Omental fat pad (tissue), 3 donors: ENCODE measurements at regions not wholly inside any gene's neighbourhood (a gene's known extent, or its start where the extent isn't known, plus 50 kb on each side); places are given as distances from the start of the nearest gene placed in this dataset.

Source experiments
- ATAC-seq: fragments of 150-250 bp; one replicate; pipeline ENCODE4 v1.9.1; 2016; ENCODE audit warnings: mild to moderate bottlenecking, moderate library complexity; ENCODE audit not compliant: low FRiP score
- DNase-seq: peaks from one replicate; pipeline ENCODE4 v3.0.0-alpha.2; 2019; ENCODE audit warnings: low spot score
- TF ChIP-seq, protein P1 (sequence below), 3 donors: fragments of 450-650 bp; IDR thresholded peaks; one replicate each; pipeline ENCODE4 v1.5.1; 2016 to 2017; ENCODE audit warnings: antibody characterized with exemption in 3 of 3, mild to moderate bottlenecking in 3 of 3, moderate library complexity in 2 of 3

DNA sequence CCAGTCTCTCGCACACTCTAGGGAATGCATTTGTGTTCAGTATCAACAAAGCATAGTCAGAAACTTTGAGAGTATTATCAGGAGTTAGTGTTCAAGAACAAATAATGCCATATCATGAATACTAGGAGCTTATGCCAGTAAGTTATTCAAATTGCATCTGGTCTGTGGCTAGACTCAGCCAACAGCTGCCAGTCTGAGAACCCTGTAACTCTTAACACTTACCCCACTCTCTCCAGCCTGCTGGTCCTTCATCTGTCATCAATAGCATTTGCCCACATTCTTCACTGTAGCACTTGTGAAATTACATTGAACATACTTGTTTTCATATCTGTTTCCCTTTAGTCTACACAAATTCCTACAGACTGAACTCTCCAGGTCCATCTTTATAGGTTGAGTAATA is 1157.5 kb upstream of the RAG2 start:
- DNase-seq = no peak
- TF ChIP-seq, protein P1, sequence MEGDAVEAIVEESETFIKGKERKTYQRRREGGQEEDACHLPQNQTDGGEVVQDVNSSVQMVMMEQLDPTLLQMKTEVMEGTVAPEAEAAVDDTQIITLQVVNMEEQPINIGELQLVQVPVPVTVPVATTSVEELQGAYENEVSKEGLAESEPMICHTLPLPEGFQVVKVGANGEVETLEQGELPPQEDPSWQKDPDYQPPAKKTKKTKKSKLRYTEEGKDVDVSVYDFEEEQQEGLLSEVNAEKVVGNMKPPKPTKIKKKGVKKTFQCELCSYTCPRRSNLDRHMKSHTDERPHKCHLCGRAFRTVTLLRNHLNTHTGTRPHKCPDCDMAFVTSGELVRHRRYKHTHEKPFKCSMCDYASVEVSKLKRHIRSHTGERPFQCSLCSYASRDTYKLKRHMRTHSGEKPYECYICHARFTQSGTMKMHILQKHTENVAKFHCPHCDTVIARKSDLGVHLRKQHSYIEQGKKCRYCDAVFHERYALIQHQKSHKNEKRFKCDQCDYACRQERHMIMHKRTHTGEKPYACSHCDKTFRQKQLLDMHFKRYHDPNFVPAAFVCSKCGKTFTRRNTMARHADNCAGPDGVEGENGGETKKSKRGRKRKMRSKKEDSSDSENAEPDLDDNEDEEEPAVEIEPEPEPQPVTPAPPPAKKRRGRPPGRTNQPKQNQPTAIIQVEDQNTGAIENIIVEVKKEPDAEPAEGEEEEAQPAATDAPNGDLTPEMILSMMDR (IDR thresholded peaks at IDR 0.05) = no peak
- no peak for ATAC-seq

DNA sequence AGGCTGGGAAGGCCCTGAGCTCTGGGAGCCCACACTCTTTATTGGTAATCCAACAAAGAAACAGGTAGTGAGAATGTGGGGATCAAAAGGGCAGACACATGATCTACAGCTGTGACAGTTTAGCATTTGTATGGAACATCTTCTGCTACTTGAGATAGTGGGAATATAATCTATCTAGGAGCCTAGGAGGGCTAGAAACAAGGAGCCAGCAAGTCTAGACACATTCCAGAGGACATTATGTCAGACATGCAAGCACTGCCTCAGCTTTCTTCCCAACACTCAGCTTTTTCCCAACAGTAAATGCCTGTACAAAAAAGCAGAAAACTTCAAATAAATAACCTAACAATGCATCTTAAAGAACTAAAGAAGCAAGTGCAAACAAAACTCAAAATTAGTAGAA is 1150.6 kb upstream of the RAG2 start:
- DNase-seq (no peak), ATAC-seq (no peak)
- TF ChIP-seq, protein P1 (IDR thresholded peaks at IDR 0.05) = no peak

DNA sequence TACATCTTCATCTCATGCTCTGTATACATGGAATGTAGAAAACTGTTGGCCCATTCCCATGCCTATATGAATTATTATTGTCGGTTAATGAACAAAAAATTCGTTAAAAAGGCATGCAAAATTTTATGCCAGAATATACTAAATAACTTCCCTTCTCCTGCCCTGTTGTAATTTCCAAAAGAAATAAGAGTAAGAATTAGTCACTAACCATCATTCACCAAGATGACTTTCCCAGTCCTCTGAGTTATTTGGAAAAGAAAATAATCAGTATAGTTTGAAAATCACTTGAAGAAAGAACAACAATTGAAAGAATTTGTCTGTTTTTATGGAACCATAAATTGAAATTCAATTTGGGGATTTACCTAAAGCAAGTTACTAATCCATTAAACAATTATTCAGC is 1149.1 kb upstream of the RAG2 start:
- ATAC-seq (no peak), DNase-seq (no peak)
- TF ChIP-seq, protein P1 (IDR thresholded peaks at IDR 0.05) = no peak

DNA sequence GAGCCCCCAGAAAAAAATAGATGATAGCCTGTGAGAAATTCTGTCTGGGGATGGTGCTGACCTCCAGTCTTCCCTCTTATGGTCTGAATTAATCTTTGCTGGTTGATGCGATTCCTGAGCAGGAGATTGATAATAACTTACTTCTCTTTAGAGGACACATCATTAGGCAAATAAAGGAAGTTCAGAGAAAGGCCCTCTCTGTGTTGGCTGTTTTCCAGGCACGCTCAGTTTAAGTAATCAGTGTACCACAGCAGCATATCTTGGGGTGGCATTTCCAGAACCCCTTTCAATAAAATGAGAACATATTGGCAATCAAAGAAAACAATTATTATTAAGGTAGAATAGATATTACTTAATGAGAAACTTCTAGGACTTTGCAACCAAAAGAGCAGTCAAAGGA is 1129.3 kb upstream of the RAG2 start:
- ATAC-seq (no peak), DNase-seq (no peak)
- TF ChIP-seq, protein P1 (IDR thresholded peaks at IDR 0.05) = no peak

DNA sequence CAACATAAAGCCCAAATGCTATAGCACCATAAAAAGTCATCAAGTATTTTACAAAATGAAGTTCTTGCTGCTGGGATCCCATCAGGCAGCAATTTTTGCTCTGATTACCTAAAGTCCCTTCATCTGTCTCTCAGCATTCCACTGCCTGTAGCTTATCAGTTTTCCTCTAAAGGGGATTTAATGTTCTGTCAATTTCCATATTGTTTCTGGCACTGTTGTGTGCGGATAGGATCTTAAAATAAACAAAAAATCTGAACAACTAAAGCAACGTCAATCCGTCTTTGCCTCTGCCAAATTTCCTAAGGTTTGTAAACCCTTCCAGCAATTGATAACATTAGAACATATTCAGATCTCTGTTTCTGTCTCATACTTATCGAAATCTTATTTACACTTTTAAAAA is 1126.3 kb upstream of the RAG2 start:
- no peak for ATAC-seq
- no peak for DNase-seq
- TF ChIP-seq, protein P1 (IDR thresholded peaks at IDR 0.05) = no peak

DNA sequence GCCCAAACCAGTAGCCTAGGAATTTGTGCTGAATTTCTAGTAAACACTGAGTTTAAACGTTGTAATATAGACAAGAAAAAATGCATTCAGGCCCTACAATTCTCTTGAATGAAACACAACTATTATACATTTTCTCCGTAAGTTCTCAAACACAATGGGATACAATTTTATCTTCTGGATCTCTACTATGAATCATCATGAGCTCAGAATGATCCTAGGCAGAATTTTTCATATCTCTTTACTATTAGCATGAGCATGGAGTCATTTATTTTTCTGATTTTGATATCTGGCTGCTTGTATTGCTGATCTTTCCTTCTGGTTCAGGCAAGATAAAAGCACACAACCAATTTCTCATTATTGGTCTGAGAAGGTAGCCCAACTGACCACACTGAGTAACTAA is 1123.4 kb upstream of the RAG2 start:
- ATAC-seq (no peak), DNase-seq (no peak)
- TF ChIP-seq, protein P1 (IDR thresholded peaks at IDR 0.05) = no peak

DNA sequence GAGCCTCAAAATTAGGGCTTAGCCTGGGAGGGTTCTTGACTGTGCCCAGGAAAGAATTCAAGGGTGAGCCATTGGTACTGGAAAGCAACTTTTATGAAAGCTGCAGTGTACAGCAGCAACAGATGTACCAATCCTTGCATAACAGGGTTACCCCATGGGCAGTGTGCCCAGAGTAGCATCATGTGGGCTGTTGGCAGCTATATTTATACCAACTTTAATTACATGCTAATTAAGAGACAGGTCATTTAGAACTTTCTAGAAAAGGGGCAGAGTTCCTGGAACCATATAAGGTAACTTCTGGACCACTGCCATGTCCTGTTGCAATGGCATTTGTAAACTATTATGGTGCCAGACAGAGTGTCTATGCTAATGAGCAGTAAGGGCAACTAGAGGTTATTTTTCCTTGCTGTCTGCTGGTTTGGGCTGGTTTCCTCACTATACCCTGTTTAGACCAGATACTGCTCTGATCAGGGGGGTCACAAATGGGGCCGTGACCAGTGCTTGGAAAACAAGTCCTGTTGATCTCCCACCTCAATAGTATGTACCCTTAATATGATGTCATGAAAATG is 1120.5 kb upstream of the RAG2 start:
- ATAC-seq (peak; percentile 51), DNase-seq (no peak)
- TF ChIP-seq, protein P1 (IDR thresholded peaks at IDR 0.05) = no peak
